ENCODE measurements at regions not wholly inside any gene's neighbourhood (a gene's known extent, or its start where the extent isn't known, plus 50 kb on each side); places are given as distances from the start of the nearest gene placed in this dataset.

DNA sequence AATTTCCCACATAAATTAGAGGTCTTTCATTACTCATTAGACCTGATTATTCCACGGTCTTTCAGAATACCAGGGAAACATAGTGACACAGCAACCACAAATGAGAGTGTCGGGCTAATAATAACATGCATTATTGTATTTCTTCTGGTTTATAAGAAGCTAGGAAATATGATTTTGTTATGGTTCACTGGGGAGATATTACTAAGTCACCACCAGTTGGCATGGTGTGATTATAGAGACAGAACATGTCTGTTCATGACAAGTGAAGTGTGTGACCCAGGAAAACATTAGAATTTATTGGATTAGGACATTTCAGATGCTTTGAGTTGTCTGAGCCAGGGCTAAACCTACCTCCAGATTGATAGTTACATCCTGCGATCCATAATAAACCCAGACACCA is 494.4 kb downstream of the FBXO15 start:
- TF ChIP-seq, protein P1, sequence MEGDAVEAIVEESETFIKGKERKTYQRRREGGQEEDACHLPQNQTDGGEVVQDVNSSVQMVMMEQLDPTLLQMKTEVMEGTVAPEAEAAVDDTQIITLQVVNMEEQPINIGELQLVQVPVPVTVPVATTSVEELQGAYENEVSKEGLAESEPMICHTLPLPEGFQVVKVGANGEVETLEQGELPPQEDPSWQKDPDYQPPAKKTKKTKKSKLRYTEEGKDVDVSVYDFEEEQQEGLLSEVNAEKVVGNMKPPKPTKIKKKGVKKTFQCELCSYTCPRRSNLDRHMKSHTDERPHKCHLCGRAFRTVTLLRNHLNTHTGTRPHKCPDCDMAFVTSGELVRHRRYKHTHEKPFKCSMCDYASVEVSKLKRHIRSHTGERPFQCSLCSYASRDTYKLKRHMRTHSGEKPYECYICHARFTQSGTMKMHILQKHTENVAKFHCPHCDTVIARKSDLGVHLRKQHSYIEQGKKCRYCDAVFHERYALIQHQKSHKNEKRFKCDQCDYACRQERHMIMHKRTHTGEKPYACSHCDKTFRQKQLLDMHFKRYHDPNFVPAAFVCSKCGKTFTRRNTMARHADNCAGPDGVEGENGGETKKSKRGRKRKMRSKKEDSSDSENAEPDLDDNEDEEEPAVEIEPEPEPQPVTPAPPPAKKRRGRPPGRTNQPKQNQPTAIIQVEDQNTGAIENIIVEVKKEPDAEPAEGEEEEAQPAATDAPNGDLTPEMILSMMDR (IDR thresholded peaks at IDR 0.05; ENCODE audit: low read depth, low read length), result no peak
- TF ChIP-seq EZH2phosphoT487 (IDR thresholded peaks at IDR 0.05; ENCODE audit: low read depth), result no peak

All from OCI-LY3 (cell line).